Smooth muscle cell (in vitro differentiated cells): ENCODE measurements at regions not wholly inside any gene's neighbourhood (a gene's known extent, or its start where the extent isn't known, plus 50 kb on each side); places are given as distances from the start of the nearest gene placed in this dataset.

ENCODE experiments used
- DNase-seq: peaks from one replicate; lab custom pipeline; 2025; ENCODE audit not compliant: unreplicated experiment; lab: John Stamatoyannopoulos, UW
- H2AFZ ChIP-seq: fragments of 200-600 bp; sonication (generic); 2 replicates; pipeline ENCODE4 v1.6.0; 2016; ENCODE audit warnings: antibody characterized with exemption, low read depth, mild to moderate bottlenecking
- H3F3A ChIP-seq: fragments of 200-600 bp; sonication (generic); 2 replicates; pipeline ENCODE4 v1.6.0; 2017; ENCODE audit warnings: antibody characterized with exemption, low read depth
- H3K27ac ChIP-seq: fragments of 200-600 bp; sonication (generic); 2 replicates; pipeline ENCODE4 v1.5.1; 2016; ENCODE audit warnings: low read depth, mild to moderate bottlenecking
- H3K27me3 ChIP-seq: fragments of 200-600 bp; sonication (generic); 2 replicates; pipeline ENCODE4 v1.6.1; 2016; ENCODE audit warnings: low read depth, mild to moderate bottlenecking
- H3K36me3 ChIP-seq: fragments of 200-600 bp; sonication (generic); 2 replicates; pipeline ENCODE4 v1.5.1; 2016; ENCODE audit warnings: low read depth
- H3K4me1 ChIP-seq: fragments of 200-600 bp; sonication (generic); 2 replicates; pipeline ENCODE4 v1.5.1; 2016; ENCODE audit warnings: low read depth
- H3K4me2 ChIP-seq: fragments of 200-600 bp; sonication (generic); 2 replicates; pipeline ENCODE4 v1.6.0; 2016; ENCODE audit warnings: mild to moderate bottlenecking
- H3K4me3 ChIP-seq: fragments of 200-600 bp; sonication (generic); 2 replicates; pipeline ENCODE4 v1.5.1; 2016; ENCODE audit warnings: mild to moderate bottlenecking
- H3K79me2 ChIP-seq: fragments of 200-600 bp; sonication (generic); 2 replicates; pipeline ENCODE4 v1.6.0; 2016; ENCODE audit warnings: low read depth, mild to moderate bottlenecking
- H3K9ac ChIP-seq: fragments of 200-600 bp; sonication (generic); 2 replicates; pipeline ENCODE4 v1.6.0; 2016; ENCODE audit warnings: low read depth
- H3K9me3 ChIP-seq: fragments of 200-600 bp; sonication (generic); replicated peaks from 2 replicates; pipeline ENCODE4 v1.5.1; 2016; ENCODE audit warnings: low read depth
- H4K20me1 ChIP-seq: fragments of 200-600 bp; sonication (generic); 2 replicates; pipeline ENCODE4 v1.6.0; 2016; ENCODE audit warnings: low read depth
- WGBS: methylation state at CpG from one replicate; pipeline ENCODE4 v1.1.7; 2016; ENCODE audit warnings: low lambda C conversion rate; 5-methylcytosine and 5-hydroxymethylcytosine counted together
- TF ChIP-seq, protein P1 (sequence below): fragments of 200-600 bp; sonication (generic); IDR thresholded peaks from 2 replicates; pipeline ENCODE4 v1.5.1; 2017; ENCODE audit warnings: borderline replicate concordance, mild to moderate bottlenecking, antibody characterized with exemption; ENCODE audit not compliant: insufficient read depth, poor library complexity, severe bottlenecking

DNA sequence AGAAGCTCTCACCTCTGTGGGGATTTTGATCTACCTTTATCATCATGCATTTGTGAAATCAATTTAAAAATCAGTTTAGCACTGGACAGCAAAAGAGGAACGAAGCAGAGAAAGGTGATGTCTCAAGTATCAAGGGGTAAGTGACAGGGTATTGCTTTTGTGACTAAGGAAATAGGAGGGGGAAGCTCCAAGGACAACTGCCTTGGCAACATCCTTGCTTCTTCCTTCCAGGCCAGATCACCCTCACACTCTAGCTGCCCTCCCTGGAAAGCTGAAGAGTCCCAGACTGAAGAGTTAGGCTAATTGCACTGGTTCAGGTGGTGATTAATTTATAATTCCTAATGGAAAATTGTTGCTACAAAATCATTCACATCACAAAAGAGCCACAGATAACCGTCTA lies 859.1 kb upstream of the ACVR2A start:
- H3K36me3 ChIP-seq, result no peaks in the 10 kb centered on the region
- H3K79me2 ChIP-seq, result no peaks in the 10 kb centered on the region
- no peak overlapping the region for H3K27ac ChIP-seq
- no peaks in the 10 kb centered on the region for H4K20me1 ChIP-seq
- H3F3A ChIP-seq, result peaks cover 7% of the 10 kb centered on the region
- DNase-seq, result no peak
- peak overlapping the region; percentile 68 for H2AFZ ChIP-seq
- H3K4me2 ChIP-seq, result peak overlapping the region; percentile 44
- H3K9ac ChIP-seq, result no peak overlapping the region
- TF ChIP-seq, protein P1, sequence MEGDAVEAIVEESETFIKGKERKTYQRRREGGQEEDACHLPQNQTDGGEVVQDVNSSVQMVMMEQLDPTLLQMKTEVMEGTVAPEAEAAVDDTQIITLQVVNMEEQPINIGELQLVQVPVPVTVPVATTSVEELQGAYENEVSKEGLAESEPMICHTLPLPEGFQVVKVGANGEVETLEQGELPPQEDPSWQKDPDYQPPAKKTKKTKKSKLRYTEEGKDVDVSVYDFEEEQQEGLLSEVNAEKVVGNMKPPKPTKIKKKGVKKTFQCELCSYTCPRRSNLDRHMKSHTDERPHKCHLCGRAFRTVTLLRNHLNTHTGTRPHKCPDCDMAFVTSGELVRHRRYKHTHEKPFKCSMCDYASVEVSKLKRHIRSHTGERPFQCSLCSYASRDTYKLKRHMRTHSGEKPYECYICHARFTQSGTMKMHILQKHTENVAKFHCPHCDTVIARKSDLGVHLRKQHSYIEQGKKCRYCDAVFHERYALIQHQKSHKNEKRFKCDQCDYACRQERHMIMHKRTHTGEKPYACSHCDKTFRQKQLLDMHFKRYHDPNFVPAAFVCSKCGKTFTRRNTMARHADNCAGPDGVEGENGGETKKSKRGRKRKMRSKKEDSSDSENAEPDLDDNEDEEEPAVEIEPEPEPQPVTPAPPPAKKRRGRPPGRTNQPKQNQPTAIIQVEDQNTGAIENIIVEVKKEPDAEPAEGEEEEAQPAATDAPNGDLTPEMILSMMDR, result no peak
- H3K27me3 ChIP-seq, result no peaks in the 10 kb centered on the region
- no peak overlapping the region for H3K4me3 ChIP-seq
- H3K4me1 ChIP-seq, result peaks cover 8% of the 10 kb centered on the region
- no peaks in the 10 kb centered on the region for H3K9me3 ChIP-seq
- 90% methylated on average over 2 of the region's 2 CpGs for WGBS

DNA sequence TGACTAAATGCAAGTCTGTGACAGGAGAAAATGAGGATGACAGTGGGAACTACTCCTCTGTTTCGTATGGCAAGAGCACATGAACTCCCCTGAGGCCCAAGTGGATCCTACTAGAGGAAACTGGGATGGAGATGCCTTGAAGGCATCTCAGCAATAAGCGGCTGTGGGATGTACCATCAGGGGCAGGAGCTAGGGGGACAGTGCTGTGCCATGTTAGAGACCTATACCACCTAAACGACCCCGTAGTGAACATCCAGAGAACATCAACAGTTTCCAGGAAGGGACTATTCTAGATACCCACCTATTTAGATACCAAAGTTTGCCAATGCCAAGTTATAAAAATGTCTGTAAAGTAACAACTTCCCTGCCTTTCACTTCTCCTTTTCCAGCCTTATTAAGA lies 860.8 kb upstream of the ACVR2A start:
- WGBS, result 83% methylated on average over 4 of the region's 4 CpGs
- Histone ChIP-seq H3K4me1 (peaks cover 12% of the 10 kb centered on the region), H3K79me2 (no peaks in the 10 kb centered on the region), H3K27me3 (no peaks in the 10 kb centered on the region), H3K4me2 (no peak overlapping the region), H3K9me3 (no peaks in the 10 kb centered on the region), H3F3A (peaks cover 12% of the 10 kb centered on the region), H3K4me3 (no peak overlapping the region), H3K36me3 (no peaks in the 10 kb centered on the region), H2AFZ (no peak overlapping the region), H3K27ac (no peak overlapping the region), H4K20me1 (no peaks in the 10 kb centered on the region), H3K9ac (no peak overlapping the region)
- DNase-seq, result no peak
- TF ChIP-seq, protein P1, result no peak

DNA sequence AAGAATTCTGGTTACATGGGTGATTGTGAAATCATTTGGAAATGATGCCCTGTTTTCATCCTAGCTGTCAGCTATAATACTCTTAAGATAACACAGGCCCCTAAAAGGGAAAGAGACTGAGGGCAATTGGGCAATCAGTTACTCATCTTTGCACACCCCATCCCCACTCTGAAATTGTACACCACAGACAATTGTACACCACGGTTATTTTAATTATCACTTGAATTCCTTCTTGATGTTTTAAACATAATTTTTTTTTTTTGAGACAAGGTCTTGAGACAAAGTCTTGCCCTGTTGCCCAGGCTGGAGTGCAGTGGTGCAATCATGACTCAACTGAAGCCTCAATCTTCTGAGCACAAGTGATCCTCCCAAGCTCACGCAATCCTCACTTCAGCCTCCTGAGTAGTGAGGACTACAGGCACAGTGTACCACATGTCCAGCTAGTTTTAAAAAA lies 862.4 kb upstream of the ACVR2A start:
- H3K36me3 ChIP-seq, result no peaks in the 10 kb centered on the region
- H3K4me1 ChIP-seq, result peaks cover 13% of the 10 kb centered on the region
- H2AFZ ChIP-seq, result no peak overlapping the region
- WGBS, result 9% methylated on average over 2 of the region's 2 CpGs
- peaks cover 12% of the 10 kb centered on the region for H3F3A ChIP-seq
- H3K4me3 ChIP-seq, result no peak overlapping the region
- H3K4me2 ChIP-seq, result peak overlapping the region; percentile 5
- H4K20me1 ChIP-seq, result no peaks in the 10 kb centered on the region
- no peak overlapping the region for H3K9ac ChIP-seq
- H3K79me2 ChIP-seq, result no peaks in the 10 kb centered on the region
- no peaks in the 10 kb centered on the region for H3K9me3 ChIP-seq
- no peaks in the 10 kb centered on the region for H3K27me3 ChIP-seq
- peak overlapping the region; percentile 82 for H3K27ac ChIP-seq
- peak; percentile 3 for DNase-seq
- TF ChIP-seq, protein P1, result no peak

DNA sequence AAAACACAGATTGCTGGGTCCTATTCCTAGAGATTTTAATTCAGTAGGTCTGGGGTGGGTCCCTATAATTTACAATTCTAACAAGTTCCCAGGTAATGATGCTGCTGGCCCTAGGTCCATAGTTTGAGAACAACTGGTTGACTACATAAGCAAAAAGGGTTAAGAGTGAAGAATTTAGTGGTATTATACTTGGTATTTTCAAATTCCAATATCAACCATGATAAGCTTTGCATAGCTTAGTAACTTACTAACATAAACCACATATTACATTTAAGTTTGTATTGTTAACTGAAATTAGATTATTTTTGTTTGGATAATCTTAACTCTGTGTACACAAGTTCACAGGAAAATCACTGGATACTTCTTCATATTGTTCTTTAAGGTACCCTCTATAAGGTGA lies 862.9 kb upstream of the ACVR2A start:
- Histone ChIP-seq H3K36me3 (no peaks in the 10 kb centered on the region), H3K9ac (no peak overlapping the region), H3K79me2 (no peaks in the 10 kb centered on the region), H2AFZ (no peak overlapping the region), H3K4me2 (peak overlapping the region; percentile 5), H3K27ac (peak overlapping the region; percentile 82), H4K20me1 (no peaks in the 10 kb centered on the region), H3K27me3 (no peaks in the 10 kb centered on the region), H3K9me3 (no peaks in the 10 kb centered on the region), H3K4me3 (no peak overlapping the region), H3K4me1 (peaks cover 13% of the 10 kb centered on the region), H3F3A (peaks cover 12% of the 10 kb centered on the region)
- TF ChIP-seq, protein P1, result no peak
- no peak for DNase-seq
